Endothelial cell of umbilical vein (primary cell): ENCODE measurements at regions not wholly inside any gene's neighbourhood (a gene's known extent, or its start where the extent isn't known, plus 50 kb on each side); places are given as distances from the start of the nearest gene placed in this dataset.

ENCODE experiments used
- BruUV-seq: library from RNA; stranded (reverse); fragments of 400-500 nt; replicated peaks from 2 replicates; lab custom pipeline; 2021; lab: Mats Ljungman, UMichigan
- CTCF ChIA-PET: fragments of 300-600, 350-600 bp; sonication (Branson Sonifier 250); formaldehyde crosslinking; loops from one replicate; lab custom pipeline; 2021; ENCODE audit warnings: antibody characterized with exemption, inconsistent platforms; lab: Charles Lee
- POLR2A ChIA-PET: fragments of 300-600, 350-600 bp; sonication (Branson Sonifier 250); formaldehyde crosslinking; loops from one replicate; lab custom pipeline; 2021; ENCODE audit warnings: antibody characterized with exemption, inconsistent platforms; lab: Charles Lee
- DNase-seq: peaks from one replicate; pipeline ENCODE4 v3.0.0-alpha.2; 2011; ENCODE audit warnings: low read depth, low spot score
- FAIRE-seq: peaks from 2 replicates; lab custom pipeline; 2011; peaks lifted over from hg19 to GRCh38; lab: Jason Lieb, UNC
- H2AFZ ChIP-seq: 2 replicates; pipeline ENCODE4 v1.6.0; 2012; ENCODE audit warnings: low read depth, low read length, control low read depth, inconsistent platforms
- H3K27ac ChIP-seq: 2 replicates; pipeline ENCODE4 v1.5.1; 2011; ENCODE audit warnings: low read depth, mild to moderate bottlenecking, control low read depth, low read length, moderate library complexity; ENCODE audit not compliant: insufficient read depth
- H3K27me3 ChIP-seq, 2 experiments: 2 replicates each; pipeline versions ENCODE4 v1.6.0 to v1.6.1; 2011; ENCODE audit warnings: low read length in 2 of 2, mixed read lengths in 1 of 2; ENCODE audit not compliant: control insufficient read depth in 2 of 2, insufficient read depth in 2 of 2
- H3K36me3 ChIP-seq, 2 experiments: 2 replicates in 1 of 2; 3 replicates in 1 of 2; pipeline ENCODE4 v1.5.1; 2011; ENCODE audit warnings: low read length in 2 of 2, mild to moderate bottlenecking in 1 of 2, moderate library complexity in 1 of 2; ENCODE audit not compliant: control insufficient read depth in 2 of 2, insufficient read depth in 2 of 2; ENCODE audit errors: extremely low read depth in 1 of 2
- H3K4me1 ChIP-seq: 3 replicates; pipeline ENCODE4 v1.5.1; 2011; ENCODE audit warnings: mild to moderate bottlenecking, low read length; ENCODE audit not compliant: control insufficient read depth, insufficient read depth; ENCODE audit errors: extremely low read depth
- H3K4me2 ChIP-seq: 2 replicates; pipeline ENCODE4 v1.6.1; 2011; ENCODE audit warnings: low read length, control low read depth, mixed read lengths; ENCODE audit not compliant: insufficient read depth
- H3K4me3 ChIP-seq, 3 experiments: fragments of 200-600 bp in 1 of 3; sonication (generic), shearing (Covaris generic) in 1 of 3; replicated peaks in 1 of 3; 2 replicates each; pipeline ENCODE4 v1.5.1; 2011 to 2016; ENCODE audit warnings: control low read depth in 3 of 3, low read length in 3 of 3, mild to moderate bottlenecking in 2 of 3, inconsistent platforms in 1 of 3, low read depth in 1 of 3, moderate library complexity in 1 of 3; ENCODE audit not compliant: insufficient read depth in 1 of 3
- H3K79me2 ChIP-seq: 2 replicates; pipeline ENCODE4 v1.6.0; 2012; ENCODE audit warnings: low read length, inconsistent platforms; ENCODE audit not compliant: control insufficient read depth, insufficient read depth
- H3K9ac ChIP-seq: replicated peaks from 2 replicates; pipeline ENCODE3; 2011; ENCODE audit warnings: low read length, control low read depth; ENCODE audit not compliant: insufficient read depth; ENCODE audit errors: extremely low read depth
- H3K9me1 ChIP-seq: replicated peaks from 3 replicates; pipeline ENCODE4 v1.6.0; 2011; ENCODE audit warnings: mild to moderate bottlenecking, low read length; ENCODE audit not compliant: control insufficient read depth, insufficient read depth; ENCODE audit errors: extremely low read depth
- H3K9me3 ChIP-seq: replicated peaks from 2 replicates; pipeline ENCODE4 v1.5.1; 2012; ENCODE audit warnings: low read length, inconsistent platforms; ENCODE audit not compliant: control insufficient read depth, insufficient read depth
- H4K20me1 ChIP-seq: replicated peaks from 2 replicates; pipeline ENCODE3; 2011; ENCODE audit warnings: mild to moderate bottlenecking, low read length; ENCODE audit not compliant: control insufficient read depth, insufficient read depth; ENCODE audit errors: extremely low read depth
- EZH2 ChIP-seq: IDR thresholded peaks from 2 replicates; pipeline ENCODE4 v1.6.1; 2012; ENCODE audit warnings: borderline replicate concordance, low read depth, mild to moderate bottlenecking, moderate library complexity, low read length, inconsistent platforms; ENCODE audit not compliant: severe bottlenecking
- FOS ChIP-seq: IDR thresholded peaks from 2 replicates; pipeline ENCODE4 v1.6.1; 2011; ENCODE audit warnings: mild to moderate bottlenecking, low read length, moderate library complexity, borderline replicate concordance; ENCODE audit not compliant: insufficient read depth
- GATA2 ChIP-seq: IDR thresholded peaks from 2 replicates; pipeline ENCODE4 v1.7.0; 2011; ENCODE audit warnings: low read depth, mild to moderate bottlenecking, moderate library complexity, mixed read lengths, low read length; ENCODE audit not compliant: insufficient read length, insufficient read depth
- JUN ChIP-seq: IDR thresholded peaks from 2 replicates; pipeline ENCODE4 v1.6.1; 2011; ENCODE audit warnings: borderline replicate concordance, low read depth; ENCODE audit not compliant: insufficient read length, insufficient read depth
- MYC ChIP-seq: IDR thresholded peaks from one replicate; pipeline ENCODE4 v1.6.1; 2011; ENCODE audit warnings: mild to moderate bottlenecking, low read depth, low read length
- POLR2A ChIP-seq: IDR thresholded peaks from 2 replicates; pipeline ENCODE4 v1.6.1; 2012; ENCODE audit warnings: low read depth, mild to moderate bottlenecking, control low read depth, low read length
- POLR2AphosphoS5 ChIP-seq: IDR thresholded peaks from 2 replicates; pipeline ENCODE4 v1.6.1; 2012; ENCODE audit warnings: low read depth, mild to moderate bottlenecking, control low read depth, low read length, moderate library complexity; ENCODE audit not compliant: insufficient read depth
- dilution Hi-C: fragments of 300-500 bp; cut with MboI; formaldehyde crosslinking; loops from one replicate; pipeline ENCODE4 v1.15.0; 2019; ENCODE audit warnings: low sequenced_read_pairs; ENCODE audit not compliant: extremely low pct_ligation_motif_present
- intact Hi-C: fragments of 100-400 bp; cut with micrococcal nuclease; formaldehyde crosslinking; loops from one replicate; pipeline ENCODE4 v1.10.0; 2022
- TF ChIP-seq, protein P1 (sequence below): IDR thresholded peaks from 2 replicates; pipeline ENCODE4 v1.6.1; 2011; ENCODE audit not compliant: insufficient read depth, insufficient read length
- TF ChIP-seq, protein P2 (sequence below), 2 donors: IDR thresholded peaks; 1 replicate in 1 of 2; 2 replicates in 1 of 2; pipeline ENCODE4 v1.5.1; 2011; ENCODE audit warnings: low read length in 2 of 2, mild to moderate bottlenecking in 2 of 2, moderate library complexity in 2 of 2, control low read depth in 1 of 2, inconsistent platforms in 1 of 2, low read depth in 1 of 2; ENCODE audit not compliant: insufficient read depth in 1 of 2; ENCODE audit errors: extremely low read depth in 1 of 2

DNA sequence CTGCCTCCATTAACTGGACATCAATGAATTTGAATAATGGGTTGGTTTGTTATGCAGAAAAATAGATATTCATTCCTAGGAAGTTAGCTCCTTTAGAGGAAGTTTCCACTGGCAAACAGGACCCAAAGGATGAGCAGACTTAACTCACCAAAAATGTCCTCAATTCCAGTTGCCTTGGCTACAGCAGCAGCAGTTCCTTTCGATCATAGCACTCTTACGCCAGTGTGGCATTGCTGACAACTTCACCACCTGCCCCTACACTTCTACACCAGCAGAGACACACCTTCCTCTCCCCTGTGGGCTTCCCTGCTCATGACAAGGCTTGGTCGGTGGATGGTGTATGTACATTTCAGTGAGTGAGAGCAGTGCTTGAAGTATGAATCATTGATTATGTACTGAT, 532.8 kb downstream of the QKI start:
- TF ChIP-seq FOS (no peak), POLR2A (no peak), JUN (no peak), MYC (no peak), POLR2AphosphoS5 (no peak), EZH2 (no peak), GATA2 (no peak)
- TF ChIP-seq, protein P1, sequence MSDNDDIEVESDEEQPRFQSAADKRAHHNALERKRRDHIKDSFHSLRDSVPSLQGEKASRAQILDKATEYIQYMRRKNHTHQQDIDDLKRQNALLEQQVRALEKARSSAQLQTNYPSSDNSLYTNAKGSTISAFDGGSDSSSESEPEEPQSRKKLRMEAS: no peak
- TF ChIP-seq, protein P2, sequence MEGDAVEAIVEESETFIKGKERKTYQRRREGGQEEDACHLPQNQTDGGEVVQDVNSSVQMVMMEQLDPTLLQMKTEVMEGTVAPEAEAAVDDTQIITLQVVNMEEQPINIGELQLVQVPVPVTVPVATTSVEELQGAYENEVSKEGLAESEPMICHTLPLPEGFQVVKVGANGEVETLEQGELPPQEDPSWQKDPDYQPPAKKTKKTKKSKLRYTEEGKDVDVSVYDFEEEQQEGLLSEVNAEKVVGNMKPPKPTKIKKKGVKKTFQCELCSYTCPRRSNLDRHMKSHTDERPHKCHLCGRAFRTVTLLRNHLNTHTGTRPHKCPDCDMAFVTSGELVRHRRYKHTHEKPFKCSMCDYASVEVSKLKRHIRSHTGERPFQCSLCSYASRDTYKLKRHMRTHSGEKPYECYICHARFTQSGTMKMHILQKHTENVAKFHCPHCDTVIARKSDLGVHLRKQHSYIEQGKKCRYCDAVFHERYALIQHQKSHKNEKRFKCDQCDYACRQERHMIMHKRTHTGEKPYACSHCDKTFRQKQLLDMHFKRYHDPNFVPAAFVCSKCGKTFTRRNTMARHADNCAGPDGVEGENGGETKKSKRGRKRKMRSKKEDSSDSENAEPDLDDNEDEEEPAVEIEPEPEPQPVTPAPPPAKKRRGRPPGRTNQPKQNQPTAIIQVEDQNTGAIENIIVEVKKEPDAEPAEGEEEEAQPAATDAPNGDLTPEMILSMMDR (IDR thresholded peaks at IDR 0.05; ENCODE audit: extremely low read depth in 1 of 2, insufficient read depth in 1 of 2, low read depth in 1 of 2, low read length in 2 of 2): no peak
- Histone ChIP-seq H3K4me3 (no peak overlapping the region), H3K9me3 (no peaks in the 10 kb centered on the region), H3K27me3 (peaks cover 0 to 2% of the 10 kb centered on the region in 2 experiments), H3K36me3 (no peaks in the 10 kb centered on the region), H3K27ac (no peak overlapping the region), H4K20me1 (no peaks in the 10 kb centered on the region), H3K9me1 (no peaks in the 10 kb centered on the region), H3K79me2 (no peaks in the 10 kb centered on the region), H3K9ac (no peak overlapping the region), H2AFZ (no peak overlapping the region), H3K4me2 (no peak overlapping the region), H3K4me1 (no peaks in the 10 kb centered on the region)
- DNase-seq: no peak
- dilution Hi-C loops (no loop called here), intact Hi-C loops (no loop called here)
- CTCF ChIA-PET: interaction anchor here (0.8 to 2.2 kb wide), 4 partner anchors 9 to 19 kb away, joined by 3 to 7 read pairs (median 3); no protein-coding TSS in a partner anchor
- no TSS peak for BruUV-seq
- no peak for FAIRE-seq
- POLR2A ChIA-PET: no interaction called here
